Colon (tissue), 2 donors: ENCODE measurements at regions not wholly inside any gene's neighbourhood (a gene's known extent, or its start where the extent isn't known, plus 50 kb on each side); places are given as distances from the start of the nearest gene placed in this dataset.
"Not testable (repeated sequence)": the region's sequence is repeated elsewhere in the genome, so short reads cannot be mapped to it uniquely, and the experiment has no call there.

ENCODE experiments used
- FAIRE-seq: peaks from 2 replicates; lab custom pipeline; 2012; peaks lifted over from hg19 to GRCh38; lab: Jason Lieb, UNC
- donor health status: control.
- donor health status: control.

DNA sequence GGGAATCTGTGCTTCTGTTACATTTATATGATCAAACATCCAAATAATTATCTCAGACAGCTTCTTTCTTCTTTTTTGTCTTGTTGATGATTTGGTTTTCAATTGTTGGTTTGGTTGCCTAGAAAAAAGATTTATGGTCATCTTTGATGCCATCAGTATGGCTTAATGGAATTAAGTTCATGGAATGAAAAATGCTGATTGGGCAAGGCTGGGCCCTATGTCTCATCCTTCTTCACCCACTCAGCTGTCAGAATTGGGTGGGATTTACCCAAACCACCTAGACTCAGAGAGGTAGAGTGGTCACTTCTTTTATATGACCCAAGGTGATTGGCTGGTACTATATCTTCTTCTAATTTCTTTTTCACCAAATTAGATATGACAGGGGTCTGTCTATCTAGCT is 258.3 kb downstream of the DOK5 start:
- FAIRE-seq, result no peak

- no peak for FAIRE-seq
These were observed 252.1 kb downstream of the DOK5 start for GRCh38 chr20:54727490-54727889.

- FAIRE-seq, result no peak
These were observed 251.4 kb downstream of the DOK5 start for GRCh38 chr20:54726687-54727300.

- FAIRE-seq, result not testable (repeated sequence)
These were observed 249.9 kb downstream of the DOK5 start for GRCh38 chr20:54725266-54725665.

- FAIRE-seq, result no peak
These were observed 248.3 kb downstream of the DOK5 start for GRCh38 chr20:54723723-54724122.

- FAIRE-seq, result no peak
These were observed 242.6 kb downstream of the DOK5 start for GRCh38 chr20:54717983-54718382.

DNA sequence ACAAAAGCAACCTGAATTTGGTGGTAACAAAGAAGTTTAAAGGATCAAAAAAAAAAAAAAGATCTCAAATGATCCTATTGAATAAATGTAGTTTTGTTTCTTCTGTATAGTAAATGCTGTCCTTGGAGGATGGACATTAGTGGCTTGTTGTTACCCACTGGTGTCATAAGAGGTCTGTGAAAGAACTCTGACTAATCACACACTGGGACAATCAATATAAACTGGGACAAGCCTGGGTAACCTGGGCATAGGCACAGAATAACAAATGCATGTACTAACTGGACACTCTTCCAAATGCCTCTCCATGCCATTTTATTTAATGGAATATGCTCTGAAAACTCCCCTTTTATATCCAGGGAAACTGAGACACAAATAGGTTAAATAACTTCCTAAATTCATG is 241.4 kb downstream of the DOK5 start:
- no peak for FAIRE-seq

GRCh38 chr20:54716174-54716747 is 240.9 kb downstream of the DOK5 start:
- FAIRE-seq, result no peak

DNA sequence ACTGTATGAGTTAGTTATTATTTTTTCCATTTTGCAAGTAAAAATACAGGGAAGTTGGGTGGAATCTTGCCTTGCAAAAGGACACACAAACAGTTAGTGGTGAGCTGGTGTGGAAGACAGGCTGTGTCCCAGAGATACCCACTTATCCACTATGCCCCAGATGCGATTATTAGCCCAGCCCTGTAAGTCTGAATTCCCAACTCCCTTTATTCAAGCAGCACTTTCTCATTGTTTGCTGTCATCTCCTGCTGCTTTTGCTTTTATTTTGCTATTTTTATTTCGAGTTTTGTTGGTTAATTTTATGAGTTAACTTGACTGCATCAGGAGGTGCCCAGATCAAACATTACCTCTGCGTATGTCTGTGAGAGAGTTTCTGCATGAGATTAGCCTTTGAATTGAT is 239.4 kb downstream of the DOK5 start:
- FAIRE-seq, result no peak

DNA sequence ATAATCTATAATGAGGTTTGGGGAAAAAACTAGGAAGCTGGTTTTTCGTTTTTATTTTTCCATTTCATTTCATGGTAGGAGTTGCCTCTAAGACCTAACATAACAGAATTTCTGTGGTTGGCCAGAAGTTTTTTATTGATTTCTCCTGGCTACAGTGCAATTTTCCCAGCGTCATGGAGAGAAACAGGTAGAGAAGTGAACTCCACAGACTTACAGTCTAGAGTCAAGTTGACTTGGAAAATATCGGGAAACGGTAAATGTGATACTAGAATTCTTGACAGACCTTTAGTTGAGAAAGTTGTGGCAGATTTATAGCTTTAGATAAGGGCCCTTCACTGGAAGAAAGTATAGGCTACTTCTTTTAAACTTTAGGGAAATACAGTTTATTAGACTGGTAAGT is 238.3 kb downstream of the DOK5 start:
- no peak for FAIRE-seq

- no peak for FAIRE-seq
These were observed 235.7 kb downstream of the DOK5 start for GRCh38 chr20:54711071-54711470.

DNA sequence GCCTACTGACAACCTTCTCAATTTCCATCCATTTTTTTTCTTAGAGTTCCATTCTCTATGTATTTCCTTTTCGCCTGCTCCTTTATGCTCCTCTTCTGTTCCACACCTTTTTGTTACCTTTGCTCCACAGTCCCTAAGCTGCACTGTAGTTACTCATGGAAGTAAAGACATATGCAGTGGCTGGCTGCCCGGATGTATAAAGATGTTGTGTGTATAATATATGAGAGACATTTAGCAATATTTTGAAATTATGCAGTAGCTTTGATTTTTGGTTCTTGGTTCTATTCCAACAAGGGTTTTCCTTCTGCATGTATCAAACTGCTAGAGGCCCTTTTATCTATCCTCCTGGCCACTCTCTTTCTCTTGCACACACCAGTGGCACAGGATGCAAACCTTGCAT is 234.9 kb downstream of the DOK5 start:
- FAIRE-seq, result no peak

GRCh38 chr20:54708229-54708628 is 232.8 kb downstream of the DOK5 start:
- no peak for FAIRE-seq

DNA sequence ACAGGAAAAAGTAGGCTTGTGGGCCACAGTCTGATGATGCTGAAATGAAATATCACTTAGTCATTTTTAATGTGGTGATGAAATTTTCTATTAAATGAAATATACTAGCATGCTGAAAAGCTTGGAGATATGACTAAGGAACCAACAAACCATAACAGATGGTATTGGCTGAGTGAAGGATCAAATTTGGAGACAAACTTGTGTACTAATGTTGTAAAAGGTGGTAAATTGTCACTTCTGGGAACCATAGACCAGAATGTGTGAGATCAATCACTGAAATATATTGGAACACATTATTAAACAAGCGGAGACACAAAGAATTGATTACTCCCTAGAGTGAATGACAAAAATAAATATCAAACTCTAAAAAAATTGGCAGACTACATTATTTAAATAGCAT is 232.4 kb downstream of the DOK5 start:
- FAIRE-seq, result no peak

DNA sequence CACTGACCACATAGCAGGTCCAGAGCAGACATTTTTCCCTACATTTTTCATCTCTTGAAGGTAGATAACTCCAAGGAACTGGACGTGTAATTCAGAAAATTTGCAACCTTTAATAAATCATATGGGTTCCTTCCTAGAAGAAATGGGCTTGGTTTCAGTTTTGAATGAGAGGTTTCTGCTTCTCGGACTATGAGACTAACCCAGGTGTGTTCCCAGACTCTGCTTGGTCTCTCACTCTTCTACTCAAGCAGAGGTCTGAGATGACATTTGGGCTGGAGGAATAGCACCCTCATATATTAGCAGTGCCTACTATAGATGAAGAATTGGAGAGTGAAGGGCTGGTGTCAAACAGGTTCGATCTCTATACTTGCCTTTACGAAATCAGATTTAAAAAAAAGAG is 231.2 kb downstream of the DOK5 start:
- FAIRE-seq, result no peak

GRCh38 chr20:54704032-54704635 is 228.7 kb downstream of the DOK5 start:
- FAIRE-seq, result no peak
